ENCODE measurements at regions not wholly inside any gene's neighbourhood (a gene's known extent, or its start where the extent isn't known, plus 50 kb on each side); places are given as distances from the start of the nearest gene placed in this dataset.

DNA sequence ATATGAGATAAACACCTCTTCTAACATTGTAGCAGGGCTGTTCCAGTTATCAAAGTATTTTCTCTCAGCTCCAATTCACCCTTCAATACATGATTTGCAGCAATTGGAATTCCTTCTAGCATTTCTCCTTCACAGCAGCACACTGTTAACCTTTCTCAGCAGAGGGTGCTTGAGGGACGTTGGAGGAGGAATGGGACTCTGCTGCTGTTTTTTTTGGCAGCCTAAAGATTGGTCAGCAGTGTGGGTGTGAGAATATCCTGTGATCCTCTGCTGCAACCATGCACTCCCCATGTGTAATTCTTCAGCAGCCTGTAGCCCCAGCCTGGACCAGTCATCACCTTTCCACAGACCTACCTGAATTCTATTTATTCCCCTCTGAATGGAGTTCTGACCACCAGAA, 1708.9 kb upstream of the CELF4 start:
- TF ChIP-seq, protein P1, sequence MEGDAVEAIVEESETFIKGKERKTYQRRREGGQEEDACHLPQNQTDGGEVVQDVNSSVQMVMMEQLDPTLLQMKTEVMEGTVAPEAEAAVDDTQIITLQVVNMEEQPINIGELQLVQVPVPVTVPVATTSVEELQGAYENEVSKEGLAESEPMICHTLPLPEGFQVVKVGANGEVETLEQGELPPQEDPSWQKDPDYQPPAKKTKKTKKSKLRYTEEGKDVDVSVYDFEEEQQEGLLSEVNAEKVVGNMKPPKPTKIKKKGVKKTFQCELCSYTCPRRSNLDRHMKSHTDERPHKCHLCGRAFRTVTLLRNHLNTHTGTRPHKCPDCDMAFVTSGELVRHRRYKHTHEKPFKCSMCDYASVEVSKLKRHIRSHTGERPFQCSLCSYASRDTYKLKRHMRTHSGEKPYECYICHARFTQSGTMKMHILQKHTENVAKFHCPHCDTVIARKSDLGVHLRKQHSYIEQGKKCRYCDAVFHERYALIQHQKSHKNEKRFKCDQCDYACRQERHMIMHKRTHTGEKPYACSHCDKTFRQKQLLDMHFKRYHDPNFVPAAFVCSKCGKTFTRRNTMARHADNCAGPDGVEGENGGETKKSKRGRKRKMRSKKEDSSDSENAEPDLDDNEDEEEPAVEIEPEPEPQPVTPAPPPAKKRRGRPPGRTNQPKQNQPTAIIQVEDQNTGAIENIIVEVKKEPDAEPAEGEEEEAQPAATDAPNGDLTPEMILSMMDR (conservative IDR thresholded peaks at IDR 0.05; ENCODE audit: low read length) = no peak
- no peak for TF ChIP-seq EZH2phosphoT487 (IDR thresholded peaks at IDR 0.05; ENCODE audit: borderline replicate concordance, low read depth, low read length)
- no peak overlapping the region for H3K4me2 ChIP-seq (ENCODE audit: low read length)
- no TSS peak for BruUV-seq (replicated peaks)
- H3K4me3 ChIP-seq (ENCODE audit: low read depth, low read length, poor library complexity, severe bottlenecking) = no peak overlapping the region
- ChIA-PET POLR2A (no interaction called here), CTCF (ENCODE audit: unreplicated experiment) (no interaction called here)
- no peaks in the 10 kb centered on the region for H3K79me2 ChIP-seq (ENCODE audit: insufficient read depth, low read depth, low read length)
- no peak for DNase-seq (ENCODE audit: low spot score)
- no peaks in the 10 kb centered on the region for H4K20me1 ChIP-seq (ENCODE audit: insufficient read depth, low read length)
- H2AFZ ChIP-seq (ENCODE audit: low read length) = no peak overlapping the region
- no peaks in the 10 kb centered on the region for H3K4me1 ChIP-seq (ENCODE audit: insufficient read depth, low read length, poor library complexity, severe bottlenecking)
- no peak overlapping the region for H3K27ac ChIP-seq (ENCODE audit: low read depth, low read length, poor library complexity, severe bottlenecking)
- no peaks in the 10 kb centered on the region for H3K9me2 ChIP-seq (ENCODE audit: insufficient read depth, low read length)
- H3K9me3 ChIP-seq (ENCODE audit: low read length) = no peaks in the 10 kb centered on the region
- H3K36me3 ChIP-seq (ENCODE audit: insufficient read depth, low read length) = no peaks in the 10 kb centered on the region
- intact Hi-C loops (cut with micrococcal nuclease; ENCODE audit: unreplicated experiment) = no loop called here

DNA sequence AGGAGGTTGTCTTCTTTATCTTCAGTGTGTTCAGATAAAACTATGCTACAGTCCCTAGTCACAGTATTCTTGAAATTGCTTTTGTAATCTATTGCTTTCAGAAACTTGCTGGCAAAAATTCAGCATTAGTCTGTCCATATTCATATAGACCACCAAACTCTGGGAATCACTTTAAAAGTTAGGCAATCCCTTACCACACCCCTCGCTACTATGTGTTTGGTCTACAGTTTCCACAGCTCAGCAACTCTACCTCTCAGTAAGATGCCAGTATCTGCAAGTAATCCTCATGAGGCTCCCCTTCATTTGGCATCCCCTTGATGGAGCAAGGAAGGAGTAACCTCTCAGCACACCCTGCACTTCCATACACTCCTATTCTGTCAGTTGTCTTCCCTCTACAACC, 1706.6 kb upstream of the CELF4 start:
- Histone ChIP-seq H3K27ac (ENCODE audit: low read depth, low read length, poor library complexity, severe bottlenecking) (no peak overlapping the region), H4K20me1 (ENCODE audit: insufficient read depth, low read length) (no peaks in the 10 kb centered on the region), H3K36me3 (ENCODE audit: insufficient read depth, low read length) (no peaks in the 10 kb centered on the region), H3K9me2 (ENCODE audit: insufficient read depth, low read length) (no peaks in the 10 kb centered on the region), H3K4me2 (ENCODE audit: low read length) (no peak overlapping the region), H2AFZ (ENCODE audit: low read length) (no peak overlapping the region), H3K4me1 (ENCODE audit: insufficient read depth, low read length, poor library complexity, severe bottlenecking) (no peaks in the 10 kb centered on the region), H3K4me3 (ENCODE audit: low read depth, low read length, poor library complexity, severe bottlenecking) (no peak overlapping the region), H3K9me3 (ENCODE audit: low read length) (no peaks in the 10 kb centered on the region), H3K79me2 (ENCODE audit: insufficient read depth, low read depth, low read length) (no peaks in the 10 kb centered on the region)
- no TSS peak for BruUV-seq (replicated peaks)
- DNase-seq (ENCODE audit: low spot score) = no peak
- CTCF ChIA-PET (ENCODE audit: unreplicated experiment) = no interaction called here
- intact Hi-C loops (cut with micrococcal nuclease; ENCODE audit: unreplicated experiment) = no loop called here
- no peak for TF ChIP-seq EZH2phosphoT487 (IDR thresholded peaks at IDR 0.05; ENCODE audit: borderline replicate concordance, low read depth, low read length)
- TF ChIP-seq, protein P1 (conservative IDR thresholded peaks at IDR 0.05; ENCODE audit: low read length) = no peak
- POLR2A ChIA-PET = no interaction called here

DNA sequence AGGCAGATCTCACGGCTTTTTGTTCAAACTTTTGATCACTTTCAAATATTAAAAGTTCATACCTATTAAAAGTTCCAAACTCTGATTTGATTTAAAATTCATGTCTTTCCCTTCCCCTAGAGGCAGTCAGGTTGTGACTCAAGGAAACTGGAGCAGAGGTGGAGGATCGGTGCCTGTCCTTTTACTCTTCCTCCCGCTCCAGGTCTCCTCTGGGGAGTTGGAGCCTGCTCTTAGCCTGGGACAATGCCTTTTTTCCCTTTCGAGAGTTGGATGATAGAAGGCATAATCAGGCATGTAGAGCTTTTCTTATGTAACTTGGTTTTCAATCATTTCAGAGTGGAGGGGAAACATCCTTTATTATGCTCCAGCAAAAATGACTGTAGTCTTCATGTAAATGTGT, 1706.1 kb upstream of the CELF4 start:
- no peak for DNase-seq (ENCODE audit: low spot score)
- no peaks in the 10 kb centered on the region for H3K79me2 ChIP-seq (ENCODE audit: insufficient read depth, low read depth, low read length)
- no peak overlapping the region for H3K27ac ChIP-seq (ENCODE audit: low read depth, low read length, poor library complexity, severe bottlenecking)
- H4K20me1 ChIP-seq (ENCODE audit: insufficient read depth, low read length) = no peaks in the 10 kb centered on the region
- H2AFZ ChIP-seq (ENCODE audit: low read length) = no peak overlapping the region
- ChIA-PET POLR2A (interaction anchor here (0.6 kb wide), 1 partner anchor 29 kb away, joined by 4 read pairs; no protein-coding TSS in a partner anchor), CTCF (ENCODE audit: unreplicated experiment) (no interaction called here)
- H3K4me1 ChIP-seq (ENCODE audit: insufficient read depth, low read length, poor library complexity, severe bottlenecking) = no peaks in the 10 kb centered on the region
- no peak overlapping the region for H3K4me2 ChIP-seq (ENCODE audit: low read length)
- H3K9me2 ChIP-seq (ENCODE audit: insufficient read depth, low read length) = no peaks in the 10 kb centered on the region
- BruUV-seq (replicated peaks) = no TSS peak
- intact Hi-C loops (cut with micrococcal nuclease; ENCODE audit: unreplicated experiment) = no loop called here
- H3K9me3 ChIP-seq (ENCODE audit: low read length) = no peaks in the 10 kb centered on the region
- TF ChIP-seq, protein P1 (conservative IDR thresholded peaks at IDR 0.05; ENCODE audit: low read length) = no peak
- TF ChIP-seq EZH2phosphoT487 (IDR thresholded peaks at IDR 0.05; ENCODE audit: borderline replicate concordance, low read depth, low read length) = no peak
- no peak overlapping the region for H3K4me3 ChIP-seq (ENCODE audit: low read depth, low read length, poor library complexity, severe bottlenecking)
- no peaks in the 10 kb centered on the region for H3K36me3 ChIP-seq (ENCODE audit: insufficient read depth, low read length)
